Mammary epithelial cell (primary cell): ENCODE measurements at regions not wholly inside any gene's neighbourhood (a gene's known extent, or its start where the extent isn't known, plus 50 kb on each side); places are given as distances from the start of the nearest gene placed in this dataset.

Experiments used
- CTCF ChIP-seq, 2 donors: IDR thresholded peaks in 1 of 2; conservative IDR thresholded peaks in 1 of 2; 2 replicates each; pipeline ENCODE4 v1.5.1; 2011 to 2012; ENCODE audit warnings: inconsistent platforms in 2 of 2, low read length in 2 of 2, mild to moderate bottlenecking in 2 of 2, control low read depth in 1 of 2, low read depth in 1 of 2; ENCODE audit not compliant: insufficient read depth in 1 of 2; ENCODE audit errors: extremely low read depth in 1 of 2
- EZH2 ChIP-seq: IDR thresholded peaks from 2 replicates; pipeline ENCODE4 v1.6.1; 2012; ENCODE audit warnings: low read length, inconsistent platforms, borderline replicate concordance

- peak in 1 of 2 donors; percentile 13 for TF ChIP-seq CTCF (conservative IDR thresholded peaks at IDR 0.05 in 1 of 2, IDR thresholded peaks at IDR 0.05 in 1 of 2; ENCODE audit: extremely low read depth in 1 of 2, insufficient read depth in 1 of 2, low read depth in 1 of 2, low read length in 2 of 2)
- no peak for TF ChIP-seq EZH2
These were observed 263.5 kb downstream of the TMA16 start for GRCh38 chr4:163758032-163758431.
